HG03460 (cell line): ENCODE measurements at regions not wholly inside any gene's neighbourhood (a gene's known extent, or its start where the extent isn't known, plus 50 kb on each side); places are given as distances from the start of the nearest gene placed in this dataset.

ENCODE experiments used
- ATAC-seq: cut with Tn5 transposase; IDR thresholded peaks from one replicate; pipeline ENCODE4 v1.9.1; 2021; ENCODE audit not compliant: unreplicated experiment

GRCh38 chr4:19915276-19915675, 336.4 kb upstream of the SLIT2 start:
- ATAC-seq, result no peak

- no peak for ATAC-seq
Observed at GRCh38 chr4:19913650-19914049, 338.1 kb upstream of the SLIT2 start.

- ATAC-seq, result no peak
Observed at GRCh38 chr4:19910861-19911525, 340.7 kb upstream of the SLIT2 start.

- ATAC-seq, result no peak
Observed at GRCh38 chr4:19905024-19905423, 346.7 kb upstream of the SLIT2 start.

- ATAC-seq, result no peak
Observed at GRCh38 chr4:19888587-19888986, 363.1 kb upstream of the SLIT2 start.

GRCh38 chr4:19883841-19884240, 367.9 kb upstream of the SLIT2 start:
- ATAC-seq, result no peak

GRCh38 chr4:19880206-19880605, 371.5 kb upstream of the SLIT2 start:
- no peak for ATAC-seq

GRCh38 chr4:19879330-19879729, 372.4 kb upstream of the SLIT2 start:
- no peak for ATAC-seq

GRCh38 chr4:19857991-19858390, 393.7 kb upstream of the SLIT2 start:
- no peak for ATAC-seq

GRCh38 chr4:19857380-19857779, 394.3 kb upstream of the SLIT2 start:
- ATAC-seq, result no peak

- ATAC-seq, result no peak
Observed at GRCh38 chr4:19850909-19851308, 400.8 kb upstream of the SLIT2 start.

GRCh38 chr4:19844446-19844845, 407.3 kb upstream of the SLIT2 start:
- ATAC-seq, result no peak

- no peak for ATAC-seq
Observed at GRCh38 chr4:19842471-19842870, 409.2 kb upstream of the SLIT2 start.

- ATAC-seq, result no peak
Observed at GRCh38 chr4:19838858-19839257, 412.8 kb upstream of the SLIT2 start.

- no peak for ATAC-seq
Observed at GRCh38 chr4:19835429-19835828, 416.3 kb upstream of the SLIT2 start.

GRCh38 chr4:19832411-19832810, 419.3 kb upstream of the SLIT2 start:
- ATAC-seq, result no peak

- no peak for ATAC-seq
Observed at GRCh38 chr4:19831644-19832285, 419.9 kb upstream of the SLIT2 start.

GRCh38 chr4:19829101-19829500, 422.6 kb upstream of the SLIT2 start:
- ATAC-seq, result no peak

GRCh38 chr4:19823781-19824180, 427.9 kb upstream of the SLIT2 start:
- no peak for ATAC-seq

- no peak for ATAC-seq
Observed at GRCh38 chr4:19819737-19820136, 432.0 kb upstream of the SLIT2 start.

GRCh38 chr4:19809989-19810388, 441.7 kb upstream of the SLIT2 start:
- no peak for ATAC-seq

- no peak for ATAC-seq
Observed at GRCh38 chr4:19807505-19807904, 444.2 kb upstream of the SLIT2 start.

GRCh38 chr4:19806865-19807264, 444.8 kb upstream of the SLIT2 start:
- no peak for ATAC-seq
